ENCODE measurements at regions not wholly inside any gene's neighbourhood (a gene's known extent, or its start where the extent isn't known, plus 50 kb on each side); places are given as distances from the start of the nearest gene placed in this dataset.

GRCh38 chr3:72427624-72428023 lies 420.6 kb downstream of the SHQ1 start:
- DNase-seq: no peak

- no peak for DNase-seq
Measured at GRCh38 chr3:72426618-72427397, 421.4 kb downstream of the SHQ1 start.

GRCh38 chr3:72423643-72424042 lies 424.6 kb downstream of the SHQ1 start:
- DNase-seq: no peak

- DNase-seq: no peak
Measured at GRCh38 chr3:72421786-72422185, 426.5 kb downstream of the SHQ1 start.

DNA sequence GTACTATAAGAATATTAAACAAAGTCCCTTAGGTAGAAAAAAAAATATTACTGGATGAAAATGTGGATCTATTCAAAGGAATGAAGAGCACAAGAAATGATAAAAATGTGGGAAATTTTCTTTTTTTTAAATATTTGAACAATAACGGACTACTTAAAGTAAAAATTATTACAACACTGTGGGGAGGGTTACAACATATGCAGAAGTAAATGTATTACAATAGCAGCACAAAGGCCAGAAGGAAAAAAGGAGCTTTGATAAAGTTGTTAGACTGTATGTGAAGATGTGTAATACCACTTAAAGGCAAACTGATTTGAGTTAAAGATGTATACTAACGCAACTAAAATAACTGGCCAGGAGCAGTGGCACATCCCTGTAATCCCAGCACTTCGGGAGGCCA lies 427.1 kb downstream of the SHQ1 start:
- no peak for DNase-seq

- DNase-seq: no peak
Measured at GRCh38 chr3:72418856-72419255, 429.4 kb downstream of the SHQ1 start.

- no peak for DNase-seq
Measured at GRCh38 chr3:72418244-72418643, 430.0 kb downstream of the SHQ1 start.

DNA sequence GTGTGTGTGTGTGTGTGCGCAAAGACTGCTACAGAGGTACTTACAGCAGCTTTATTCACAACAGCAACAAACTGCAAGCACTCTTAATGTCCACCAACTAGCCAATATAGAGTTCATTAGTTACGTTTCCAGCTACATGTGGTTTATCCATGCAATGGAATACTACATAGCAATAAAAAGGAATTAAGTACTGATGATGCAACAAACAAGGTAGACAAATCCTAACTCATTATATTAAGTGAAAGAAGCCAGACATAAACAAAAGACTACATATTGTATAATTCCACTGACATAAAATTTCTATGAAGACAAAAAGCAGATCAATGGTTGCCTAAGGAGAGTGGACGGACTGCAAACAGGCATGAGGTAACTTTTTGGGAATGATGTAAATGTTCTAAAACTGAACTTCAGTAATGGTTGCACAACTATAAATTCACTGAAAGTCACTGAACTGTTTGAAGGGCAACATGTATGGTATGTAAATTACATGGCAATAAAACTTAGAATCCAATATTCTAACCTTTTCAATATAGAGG lies 433.7 kb downstream of the SHQ1 start:
- no peak for DNase-seq

DNA sequence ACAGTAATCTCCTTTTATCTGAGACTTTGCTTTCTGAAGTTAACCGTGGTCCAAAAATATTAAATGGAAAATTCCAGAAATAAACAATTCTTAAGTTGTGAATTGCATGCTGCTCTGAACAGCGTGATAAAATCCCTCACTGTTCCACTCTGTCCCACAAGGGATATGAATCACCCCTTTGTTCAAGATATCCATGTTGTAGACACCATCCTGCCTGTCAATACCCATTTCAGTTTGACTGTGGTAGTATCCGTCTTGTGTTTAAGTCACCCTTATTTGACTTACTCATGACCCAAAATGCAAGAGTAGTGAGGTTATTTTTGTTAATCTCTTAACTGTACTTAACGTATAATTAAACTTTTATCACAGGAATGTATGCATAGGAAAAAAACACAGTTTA lies 435.0 kb downstream of the SHQ1 start:
- no peak for DNase-seq

GRCh38 chr3:72412340-72412956 lies 435.8 kb downstream of the SHQ1 start:
- DNase-seq: no peak

DNA sequence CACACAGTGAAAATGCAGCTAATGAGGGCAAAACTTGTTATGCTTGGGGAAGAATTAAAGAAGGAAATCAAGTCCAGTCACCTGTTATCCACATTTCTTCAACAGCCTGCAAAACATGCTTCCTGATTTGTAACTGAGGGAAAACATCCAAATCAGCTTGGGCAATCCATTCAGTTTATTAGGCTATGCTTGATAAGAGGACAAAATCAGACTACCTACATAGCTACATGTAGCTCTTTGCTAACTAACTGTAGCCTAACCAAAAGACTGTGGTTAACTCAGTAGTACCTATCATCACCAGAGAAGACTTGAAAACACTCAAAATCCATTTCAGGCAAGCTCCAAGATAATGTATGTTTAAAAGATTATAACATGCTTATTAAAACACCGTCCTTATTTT lies 436.4 kb downstream of the SHQ1 start:
- DNase-seq: no peak

DNA sequence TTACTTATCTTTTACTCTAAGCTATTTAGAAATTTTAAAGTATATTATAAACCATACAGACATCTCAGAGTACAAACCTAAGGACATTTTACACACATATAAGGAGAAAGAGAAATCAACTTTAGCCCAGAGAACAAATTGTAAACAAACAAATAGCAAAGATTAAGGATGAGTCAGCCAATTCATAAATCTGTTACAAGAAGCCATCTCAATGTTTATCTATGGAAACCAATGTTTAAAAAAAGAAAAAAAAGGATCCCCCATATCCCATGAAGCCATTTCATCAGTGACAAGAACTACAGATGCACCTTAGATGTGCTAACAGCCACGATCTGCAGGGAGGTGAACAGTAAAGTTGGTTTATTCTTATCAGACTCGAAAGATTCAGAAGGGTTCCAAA lies 437.1 kb downstream of the SHQ1 start:
- no peak for DNase-seq

- DNase-seq: no peak
Measured at GRCh38 chr3:72408983-72409779, 439.1 kb downstream of the SHQ1 start.

GRCh38 chr3:72407766-72408165 lies 440.5 kb downstream of the SHQ1 start:
- DNase-seq: no peak

DNA sequence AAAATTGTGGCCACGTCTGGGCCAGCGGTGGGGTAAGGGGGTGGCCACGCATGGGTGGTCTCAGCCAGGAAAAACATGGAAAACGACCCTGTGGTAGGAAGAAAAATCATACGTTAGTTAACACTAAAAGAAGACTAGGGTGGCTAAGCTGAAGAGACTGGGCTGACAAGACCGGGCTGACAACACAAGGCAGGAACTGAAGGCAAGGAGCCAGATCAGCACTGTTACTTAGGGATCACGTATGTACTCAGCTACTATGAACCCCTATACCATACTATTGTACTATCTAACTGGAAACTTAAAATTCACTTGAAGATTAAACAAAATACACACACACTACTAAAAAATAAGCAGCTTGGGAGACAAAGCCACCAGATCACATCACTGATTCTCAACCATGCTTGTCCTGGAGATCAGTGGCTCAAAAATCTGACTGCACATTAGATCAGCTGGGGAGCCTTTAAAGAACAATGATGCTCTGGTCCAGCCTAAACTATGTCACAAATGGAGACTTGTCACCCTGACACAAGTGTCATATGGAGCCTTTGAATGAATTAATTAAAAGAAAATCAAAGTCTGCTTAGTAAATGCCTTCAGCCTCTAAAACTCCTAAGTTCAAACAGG lies 442.2 kb downstream of the SHQ1 start:
- DNase-seq: no peak

DNA sequence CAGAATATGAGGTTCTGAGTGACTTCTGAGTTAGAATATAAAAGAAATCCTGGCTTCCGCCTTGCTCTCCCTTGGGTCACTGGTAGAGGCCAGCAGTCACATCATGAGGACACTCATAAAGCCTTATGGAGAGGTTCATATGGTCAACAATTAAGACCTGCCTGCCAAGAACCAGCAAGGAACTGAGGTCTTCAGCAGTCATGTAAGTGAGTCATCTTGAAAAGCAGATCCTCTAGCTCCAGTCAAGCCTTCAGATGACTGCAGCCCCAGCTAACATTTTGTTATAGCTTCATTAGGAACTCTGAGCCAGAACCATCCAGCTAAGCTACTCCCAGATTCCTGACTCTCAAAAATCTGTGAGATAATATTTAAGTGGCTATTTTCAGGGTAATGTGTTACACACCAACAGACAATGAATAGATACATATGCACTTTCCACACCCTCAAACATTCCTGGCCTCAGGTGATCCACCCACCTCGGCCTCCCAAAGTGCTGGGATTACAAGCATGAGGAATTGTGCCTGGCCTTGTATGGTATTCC lies 447.2 kb downstream of the SHQ1 start:
- DNase-seq: no peak

DNA sequence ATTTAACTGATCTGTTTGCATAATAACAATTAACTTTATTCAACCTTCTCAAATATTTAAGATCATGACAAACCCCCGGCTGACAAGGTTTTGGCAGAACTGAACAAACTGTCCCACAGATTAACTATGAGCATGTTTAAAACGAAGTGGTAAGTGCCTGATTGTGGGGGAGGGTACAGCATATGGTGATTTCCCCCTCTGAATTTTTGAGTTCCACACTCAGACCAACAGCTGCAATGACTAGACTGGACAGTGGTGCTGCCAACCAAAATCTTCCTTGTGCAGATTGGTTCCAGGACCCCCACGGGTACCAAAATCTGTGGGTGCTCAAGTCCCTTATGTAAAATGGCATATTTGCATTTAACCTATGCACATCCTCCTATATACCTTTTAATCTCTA lies 449.5 kb downstream of the SHQ1 start:
- no peak for DNase-seq

- DNase-seq: no peak
Measured at GRCh38 chr3:72397586-72397985, 450.7 kb downstream of the SHQ1 start.

DNA sequence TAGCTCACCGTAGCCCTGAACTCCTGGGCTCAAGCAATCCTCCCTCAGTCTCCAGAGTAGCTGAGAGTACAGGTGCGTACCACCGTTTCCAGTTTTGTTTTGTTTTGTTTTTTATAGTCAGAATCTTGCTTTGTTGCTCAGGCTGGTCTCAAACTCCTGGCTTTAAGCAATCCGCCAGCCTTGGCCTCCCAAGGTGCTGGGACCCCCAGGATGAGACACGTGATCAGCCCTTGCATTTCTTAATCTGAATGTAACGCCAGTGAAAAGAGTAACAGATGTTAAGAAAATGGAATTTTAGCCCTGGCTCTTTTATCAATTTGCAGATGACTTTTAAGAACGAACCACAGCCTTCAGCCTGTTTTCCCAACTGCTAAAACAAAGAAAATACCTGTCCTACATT lies 451.3 kb downstream of the SHQ1 start:
- DNase-seq: no peak

- DNase-seq: no peak
Measured at GRCh38 chr3:72395776-72396311, 452.4 kb downstream of the SHQ1 start.

- DNase-seq: no peak
Measured at GRCh38 chr3:72393455-72393854, 454.8 kb downstream of the SHQ1 start.

GRCh38 chr3:72391659-72392058 lies 456.6 kb downstream of the SHQ1 start:
- no peak for DNase-seq

GRCh38 chr3:72390841-72391240 lies 457.4 kb downstream of the SHQ1 start:
- no peak for DNase-seq

All from NCI-H2107 (cell line).